ENCODE measurements at regions not wholly inside any gene's neighbourhood (a gene's known extent, or its start where the extent isn't known, plus 50 kb on each side); places are given as distances from the start of the nearest gene placed in this dataset.
A peak's percentile ranks its signal among the peaks of the same experiment; 100 is the strongest.

GRCh38 chr6:5898102-5898501 lies 108.6 kb downstream of the NRN1 start:
- intact Hi-C loops (cut with micrococcal nuclease): no loop called here
- TF ChIP-seq CTCF (IDR thresholded peaks at IDR 0.05; ENCODE audit: borderline replicate concordance): no peak
- H3K27ac ChIP-seq (replicated peaks): no peak overlapping the region
- H3K9me3 ChIP-seq (replicated peaks): no peaks in the 10 kb centered on the region
- H3K36me3 ChIP-seq: no peaks in the 10 kb centered on the region
- H3K27me3 ChIP-seq (ENCODE audit: low read depth): no peaks in the 10 kb centered on the region
- no peak overlapping the region for H3K4me3 ChIP-seq
- DNase-seq: no peak
- H3K4me1 ChIP-seq: peaks cover 6% of the 10 kb centered on the region

GRCh38 chr6:5896476-5897200 lies 110.1 kb downstream of the NRN1 start:
- H3K4me3 ChIP-seq: no peak overlapping the region
- no peak for TF ChIP-seq CTCF (IDR thresholded peaks at IDR 0.05; ENCODE audit: borderline replicate concordance)
- H3K4me1 ChIP-seq: peaks cover 6% of the 10 kb centered on the region
- DNase-seq: no peak
- no peak overlapping the region for H3K27ac ChIP-seq (replicated peaks)
- intact Hi-C loops (cut with micrococcal nuclease): no loop called here
- H3K9me3 ChIP-seq (replicated peaks): no peaks in the 10 kb centered on the region
- no peaks in the 10 kb centered on the region for H3K27me3 ChIP-seq (ENCODE audit: low read depth)
- H3K36me3 ChIP-seq: no peaks in the 10 kb centered on the region

- Histone ChIP-seq H3K4me1 (peaks cover 6% of the 10 kb centered on the region), H3K4me3 (no peak overlapping the region), H3K9me3 (replicated peaks) (peaks cover 5% of the 10 kb centered on the region), H3K27ac (replicated peaks) (no peak overlapping the region), H3K27me3 (ENCODE audit: low read depth) (no peaks in the 10 kb centered on the region), H3K36me3 (no peaks in the 10 kb centered on the region)
- intact Hi-C loops (cut with micrococcal nuclease): no loop called here
- peak; percentile 27 for DNase-seq
- no peak for TF ChIP-seq CTCF (IDR thresholded peaks at IDR 0.05; ENCODE audit: borderline replicate concordance)
Observed at GRCh38 chr6:5894357-5894756, 112.4 kb downstream of the NRN1 start.

GRCh38 chr6:5893295-5893694 lies 113.4 kb downstream of the NRN1 start:
- no peaks in the 10 kb centered on the region for H3K27me3 ChIP-seq (ENCODE audit: low read depth)
- peaks cover 6% of the 10 kb centered on the region for H3K4me1 ChIP-seq
- no peak for DNase-seq
- intact Hi-C loops (cut with micrococcal nuclease): no loop called here
- peaks cover 5% of the 10 kb centered on the region for H3K9me3 ChIP-seq (replicated peaks)
- H3K4me3 ChIP-seq: no peak overlapping the region
- H3K27ac ChIP-seq (replicated peaks): no peak overlapping the region
- TF ChIP-seq CTCF (IDR thresholded peaks at IDR 0.05; ENCODE audit: borderline replicate concordance): no peak
- H3K36me3 ChIP-seq: no peaks in the 10 kb centered on the region

GRCh38 chr6:5892669-5893068 lies 114.1 kb downstream of the NRN1 start:
- Histone ChIP-seq H3K9me3 (replicated peaks) (peaks cover 5% of the 10 kb centered on the region), H3K4me3 (peak overlapping the region; percentile 49), H3K27me3 (ENCODE audit: low read depth) (no peaks in the 10 kb centered on the region), H3K4me1 (peaks cover 6% of the 10 kb centered on the region), H3K36me3 (no peaks in the 10 kb centered on the region), H3K27ac (replicated peaks) (peak overlapping the region; percentile 7)
- no peak for DNase-seq
- no peak for TF ChIP-seq CTCF (IDR thresholded peaks at IDR 0.05; ENCODE audit: borderline replicate concordance)
- intact Hi-C loops (cut with micrococcal nuclease): no loop called here
